HG02623 (cell line): ENCODE measurements at regions not wholly inside any gene's neighbourhood (a gene's known extent, or its start where the extent isn't known, plus 50 kb on each side); places are given as distances from the start of the nearest gene placed in this dataset.

ENCODE experiments used
- ATAC-seq: cut with Tn5 transposase; IDR thresholded peaks from one replicate; pipeline ENCODE4 v1.9.1; 2021; ENCODE audit warnings: moderate library complexity; ENCODE audit not compliant: unreplicated experiment

GRCh38 chr10:128632694-128633093 is 506.5 kb upstream of the MKI67 start:
- ATAC-seq = no peak

- ATAC-seq = no peak
Measured at GRCh38 chr10:128633864-128634540, 507.8 kb upstream of the MKI67 start.

- ATAC-seq = no peak
Measured at GRCh38 chr10:128642023-128642422, 515.8 kb upstream of the MKI67 start.

GRCh38 chr10:128642502-128642901 is 516.3 kb upstream of the MKI67 start:
- ATAC-seq = no peak

- ATAC-seq = no peak
Measured at GRCh38 chr10:128643658-128644057, 517.4 kb upstream of the MKI67 start.

GRCh38 chr10:128645486-128645885 is 519.3 kb upstream of the MKI67 start:
- no peak for ATAC-seq

- ATAC-seq = no peak
Measured at GRCh38 chr10:128646956-128647355, 520.7 kb upstream of the MKI67 start.

- no peak for ATAC-seq
Measured at GRCh38 chr10:128657548-128657947, 531.3 kb upstream of the MKI67 start.

- no peak for ATAC-seq
Measured at GRCh38 chr10:128660726-128661125, 534.5 kb upstream of the MKI67 start.

GRCh38 chr10:128661404-128662197 is 535.4 kb upstream of the MKI67 start:
- ATAC-seq = no peak

GRCh38 chr10:128662520-128662919 is 536.3 kb upstream of the MKI67 start:
- ATAC-seq = no peak

- ATAC-seq = no peak
Measured at GRCh38 chr10:128664729-128665128, 538.5 kb upstream of the MKI67 start.

GRCh38 chr10:128675405-128675804 is 549.2 kb upstream of the MKI67 start:
- no peak for ATAC-seq

GRCh38 chr10:128680116-128680515 is 553.9 kb upstream of the MKI67 start:
- ATAC-seq = no peak

GRCh38 chr10:128684215-128684614 is 558.0 kb upstream of the MKI67 start:
- no peak for ATAC-seq

GRCh38 chr10:128686630-128687278 is 560.5 kb upstream of the MKI67 start:
- no peak for ATAC-seq

GRCh38 chr10:128687408-128687807 is 561.2 kb upstream of the MKI67 start:
- ATAC-seq = no peak

GRCh38 chr10:128687927-128688549 is 561.8 kb upstream of the MKI67 start:
- ATAC-seq = no peak

GRCh38 chr10:128689667-128690066 is 563.4 kb upstream of the MKI67 start:
- ATAC-seq = no peak

- ATAC-seq = no peak
Measured at GRCh38 chr10:128693493-128694131, 567.4 kb upstream of the MKI67 start.
